ENCODE measurements at regions not wholly inside any gene's neighbourhood (a gene's known extent, or its start where the extent isn't known, plus 50 kb on each side); places are given as distances from the start of the nearest gene placed in this dataset.

- TF ChIP-seq CTCF (IDR thresholded peaks at IDR 0.05; ENCODE audit: low read depth, low read length) (no peak), EZH2phosphoT487 (IDR thresholded peaks at IDR 0.05; ENCODE audit: low read depth) (no peak)
These were observed 303.6 kb downstream of the GLRX3 start for GRCh38 chr10:130439766-130440165.

All from OCI-LY3 (cell line).